GM12872 (cell line): ENCODE measurements at regions not wholly inside any gene's neighbourhood (a gene's known extent, or its start where the extent isn't known, plus 50 kb on each side); places are given as distances from the start of the nearest gene placed in this dataset.
A peak's percentile ranks its signal among the peaks of the same experiment; 100 is the strongest.

Source experiments
- TF ChIP-seq, protein P1 (sequence below): IDR thresholded peaks from 3 replicates; pipeline ENCODE4 v1.5.1; 2011; ENCODE audit warnings: low read depth, mild to moderate bottlenecking, low read length, moderate library complexity; ENCODE audit not compliant: insufficient read depth

DNA sequence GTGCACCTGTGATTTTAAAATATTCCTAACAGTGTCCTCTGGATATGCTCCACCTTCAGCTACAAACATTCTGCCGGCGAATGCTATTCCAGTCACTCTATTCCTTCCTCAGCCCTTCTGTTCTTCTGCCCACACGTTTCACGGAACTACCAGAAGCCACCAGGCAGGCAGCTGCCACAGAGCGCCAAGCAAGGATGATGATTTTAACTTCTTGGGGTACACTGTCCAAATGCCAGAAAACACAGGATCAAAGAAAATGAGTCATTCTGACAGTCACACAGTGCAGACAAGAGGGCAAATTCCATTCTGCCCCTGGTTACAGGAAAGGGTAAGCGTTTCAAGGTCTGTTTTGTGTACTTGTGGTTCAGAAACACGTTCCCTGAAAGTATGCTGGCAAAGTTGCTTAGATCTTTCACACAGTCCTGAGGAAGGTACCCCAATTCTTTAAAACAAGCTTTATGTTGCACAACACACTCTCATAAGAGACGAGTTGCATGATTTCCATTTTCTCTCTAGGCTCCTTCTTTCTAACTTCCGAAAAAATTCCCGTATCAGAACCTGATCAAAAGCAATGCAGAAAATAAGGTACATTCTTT lies 508.3 kb upstream of the PKN2 start:
- TF ChIP-seq, protein P1, sequence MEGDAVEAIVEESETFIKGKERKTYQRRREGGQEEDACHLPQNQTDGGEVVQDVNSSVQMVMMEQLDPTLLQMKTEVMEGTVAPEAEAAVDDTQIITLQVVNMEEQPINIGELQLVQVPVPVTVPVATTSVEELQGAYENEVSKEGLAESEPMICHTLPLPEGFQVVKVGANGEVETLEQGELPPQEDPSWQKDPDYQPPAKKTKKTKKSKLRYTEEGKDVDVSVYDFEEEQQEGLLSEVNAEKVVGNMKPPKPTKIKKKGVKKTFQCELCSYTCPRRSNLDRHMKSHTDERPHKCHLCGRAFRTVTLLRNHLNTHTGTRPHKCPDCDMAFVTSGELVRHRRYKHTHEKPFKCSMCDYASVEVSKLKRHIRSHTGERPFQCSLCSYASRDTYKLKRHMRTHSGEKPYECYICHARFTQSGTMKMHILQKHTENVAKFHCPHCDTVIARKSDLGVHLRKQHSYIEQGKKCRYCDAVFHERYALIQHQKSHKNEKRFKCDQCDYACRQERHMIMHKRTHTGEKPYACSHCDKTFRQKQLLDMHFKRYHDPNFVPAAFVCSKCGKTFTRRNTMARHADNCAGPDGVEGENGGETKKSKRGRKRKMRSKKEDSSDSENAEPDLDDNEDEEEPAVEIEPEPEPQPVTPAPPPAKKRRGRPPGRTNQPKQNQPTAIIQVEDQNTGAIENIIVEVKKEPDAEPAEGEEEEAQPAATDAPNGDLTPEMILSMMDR: no peak

DNA sequence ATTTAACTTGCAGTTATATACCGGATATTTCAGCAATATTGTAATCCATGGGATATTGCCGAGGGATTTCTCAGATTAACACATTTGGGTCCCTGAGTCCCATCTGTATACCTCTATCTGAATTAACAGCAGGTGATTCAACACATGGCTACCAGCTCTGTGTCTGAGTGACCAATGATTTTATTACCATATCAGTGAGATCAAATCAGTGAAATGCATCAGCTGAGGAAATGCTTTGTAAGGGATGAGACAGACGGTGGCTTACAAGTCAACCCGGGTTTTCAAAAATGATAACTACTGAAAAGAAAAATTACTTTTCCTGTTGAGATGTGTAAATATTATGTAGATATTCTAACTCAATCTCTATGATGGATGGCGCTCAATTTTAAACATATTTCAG lies 504.1 kb upstream of the PKN2 start:
- TF ChIP-seq, protein P1: no peak

DNA sequence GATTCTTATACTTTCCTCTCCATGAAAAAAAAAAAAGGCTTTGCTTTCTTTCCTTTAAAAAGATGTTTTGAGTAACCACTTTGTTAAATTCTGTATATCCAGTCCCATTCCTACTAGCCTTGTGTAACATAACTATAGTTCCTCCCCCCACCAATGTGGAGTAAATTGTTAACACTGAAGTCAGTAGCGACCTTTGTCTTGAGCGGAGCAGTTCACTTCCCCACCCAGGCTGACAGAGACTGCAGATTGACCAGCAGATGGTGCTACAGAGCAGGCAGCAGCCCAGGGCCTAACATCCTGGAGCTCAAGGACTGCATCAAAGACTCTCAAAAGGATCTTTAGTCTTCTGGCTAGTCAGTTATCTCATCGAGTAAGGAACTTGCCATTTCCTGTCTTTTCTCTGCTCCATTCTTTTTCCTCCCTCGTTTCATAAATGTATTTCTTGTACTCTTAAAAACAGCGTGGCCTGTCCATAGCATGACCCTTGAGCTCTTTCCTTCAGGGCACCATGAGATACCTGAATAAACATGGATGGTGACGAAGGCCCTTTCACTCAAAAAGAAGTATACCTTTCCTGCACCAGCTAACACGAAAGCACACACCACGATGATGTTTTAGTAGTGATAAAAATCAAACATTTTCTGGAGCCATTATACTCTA lies 503.5 kb upstream of the PKN2 start:
- TF ChIP-seq, protein P1: peak; percentile 97

DNA sequence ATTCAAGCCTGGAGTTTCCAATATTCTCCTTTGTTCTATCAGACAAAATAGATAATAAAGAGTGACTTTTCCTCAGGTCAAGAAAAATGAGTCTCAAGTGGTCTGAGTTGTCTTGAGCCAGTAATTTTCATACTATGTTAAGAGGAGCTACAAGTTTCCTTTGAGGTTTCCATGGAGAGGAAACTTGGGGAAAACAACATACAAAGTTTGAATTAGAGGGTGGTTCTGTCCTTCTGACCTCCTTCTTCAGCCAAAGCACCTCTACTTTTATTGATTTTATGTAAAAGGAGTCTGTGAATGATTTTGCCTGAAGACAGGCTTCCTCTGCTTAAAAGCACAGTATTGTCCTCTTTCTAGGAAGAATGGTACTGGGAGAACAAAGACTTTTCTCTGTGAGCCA lies 497.2 kb upstream of the PKN2 start:
- TF ChIP-seq, protein P1: no peak

DNA sequence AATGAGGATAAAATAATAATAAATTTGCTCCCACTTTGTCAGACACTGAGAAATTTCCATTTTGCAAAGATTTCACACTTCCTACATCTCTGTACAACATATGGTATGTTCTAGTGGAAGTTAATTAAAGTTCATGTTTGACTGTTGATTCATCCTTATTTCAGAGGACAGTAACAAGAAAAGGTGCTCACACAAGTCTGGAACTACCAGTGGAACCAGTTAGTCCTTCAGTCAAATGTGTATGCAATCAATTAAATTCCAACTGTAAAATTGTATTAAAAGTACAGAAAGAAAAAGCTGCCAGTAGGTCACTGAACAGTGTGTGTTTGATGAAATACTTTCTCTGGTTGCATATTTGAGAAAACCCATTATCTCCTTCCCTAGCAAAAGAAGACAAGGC lies 496.0 kb upstream of the PKN2 start:
- TF ChIP-seq, protein P1: no peak

DNA sequence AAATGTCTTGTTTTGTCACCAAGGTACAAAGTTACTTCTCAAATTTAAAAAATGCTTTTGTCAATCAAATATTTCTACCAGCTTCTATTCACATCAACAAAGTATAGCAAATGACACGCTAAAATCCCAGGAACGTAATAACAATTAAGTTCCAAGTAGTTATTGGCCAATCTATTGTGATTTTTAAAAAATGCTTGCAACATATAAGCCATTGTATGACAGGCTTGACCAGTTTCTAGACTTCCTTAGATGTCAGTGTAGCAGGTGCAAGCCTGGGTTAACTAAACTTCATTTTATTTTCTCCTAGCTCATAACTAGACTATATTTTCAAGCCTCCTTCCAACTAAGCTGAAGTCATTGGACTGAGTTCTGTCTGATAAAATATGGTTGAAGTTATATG lies 494.5 kb upstream of the PKN2 start:
- TF ChIP-seq, protein P1: no peak

DNA sequence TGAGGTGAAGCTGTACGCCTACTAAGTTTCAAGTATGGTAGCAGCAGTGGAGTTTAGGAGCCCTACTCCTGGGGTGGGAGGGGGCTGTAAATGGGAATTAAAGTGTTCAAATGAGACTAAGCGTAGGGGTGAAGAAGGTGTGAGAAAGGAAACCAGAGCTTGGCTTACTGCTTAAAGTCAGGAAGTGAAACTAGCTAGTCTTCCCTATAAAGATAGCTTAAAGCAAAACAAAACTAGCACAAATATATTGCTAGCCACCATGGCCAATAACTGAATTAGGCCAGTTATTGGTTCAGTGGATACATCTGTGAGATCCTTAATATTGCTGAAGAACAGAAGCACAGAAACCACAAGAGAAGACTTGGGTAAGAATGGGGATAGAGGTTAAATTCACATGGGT lies 492.2 kb upstream of the PKN2 start:
- TF ChIP-seq, protein P1: no peak

DNA sequence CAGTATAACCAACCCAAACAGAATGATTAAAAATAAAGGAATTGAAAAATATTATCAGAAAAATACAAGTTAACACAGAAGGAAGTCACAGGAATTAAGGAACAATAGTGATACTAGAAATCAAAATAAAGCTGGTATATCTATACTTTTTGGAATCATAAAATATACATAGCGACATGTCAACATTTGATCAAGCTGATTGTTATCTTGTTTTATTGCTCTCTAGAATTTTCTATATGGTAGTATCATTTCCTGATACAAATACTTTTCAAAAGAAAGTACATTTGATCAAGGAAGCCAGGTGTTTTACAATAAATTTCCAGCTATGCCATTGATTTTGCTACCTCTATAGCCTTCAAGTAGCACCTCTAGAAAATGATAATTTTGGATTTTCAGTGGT lies 489.5 kb upstream of the PKN2 start:
- TF ChIP-seq, protein P1: no peak
